22Rv1 (cell line): ENCODE measurements at regions not wholly inside any gene's neighbourhood (a gene's known extent, or its start where the extent isn't known, plus 50 kb on each side); places are given as distances from the start of the nearest gene placed in this dataset.

ENCODE experiments used
- CTCF ChIP-seq: fragments of 450-650 bp; IDR thresholded peaks from 2 replicates; pipeline ENCODE4 v1.5.1; 2017; ENCODE audit warnings: mild to moderate bottlenecking
- ZFX ChIP-seq: fragments of 450-650 bp; IDR thresholded peaks from 2 replicates; pipeline ENCODE4 v1.6.1; 2017; ENCODE audit warnings: antibody characterized with exemption, borderline replicate concordance

- TF ChIP-seq CTCF (no peak), ZFX (no peak)
Measured at GRCh38 chr2:128526455-128526976, 207.8 kb upstream of the HS6ST1 start.
